ENCODE measurements at regions not wholly inside any gene's neighbourhood (a gene's known extent, or its start where the extent isn't known, plus 50 kb on each side); places are given as distances from the start of the nearest gene placed in this dataset.
"Not testable (repeated sequence)": the region's sequence is repeated elsewhere in the genome, so short reads cannot be mapped to it uniquely, and the experiment has no call there.

DNA sequence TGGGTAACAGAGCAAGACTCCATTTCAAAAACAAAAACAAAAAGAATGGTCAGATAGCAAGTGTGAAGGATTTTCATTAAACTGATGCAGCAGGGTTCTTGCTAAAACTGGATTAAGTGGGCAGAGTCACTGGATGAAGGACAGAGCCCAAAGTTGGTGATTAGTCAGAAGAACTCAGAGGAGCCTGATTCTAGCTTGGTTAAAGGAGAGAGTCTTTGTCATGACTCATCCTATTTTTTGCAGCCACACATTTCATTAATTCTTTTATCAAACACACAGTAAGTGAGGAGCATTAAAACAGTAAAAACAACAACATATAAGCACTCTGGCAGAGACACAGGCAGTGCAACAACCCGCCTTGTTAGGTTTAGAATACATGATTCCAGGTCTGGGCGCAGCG lies 56.0 kb upstream of the EDARADD start:
- H2AFZ ChIP-seq (ENCODE audit: low read length), result no peak overlapping the region
- H3K4me2 ChIP-seq (ENCODE audit: extremely low read depth, insufficient read depth, low read length), result no peak overlapping the region
- TF ChIP-seq CTCF (conservative IDR thresholded peaks at IDR 0.05 in 1 of 2, IDR thresholded peaks at IDR 0.05 in 1 of 2; ENCODE audit: low read depth in 1 of 2, low read length in 2 of 2), result no peak
- TF ChIP-seq EZH2 (IDR thresholded peaks at IDR 0.05; ENCODE audit: low read length, missing control alignments), result no peak
- peak in 1 of 2 donors; percentile 25 for DNase-seq (ENCODE audit: low read depth in 2 of 2)
- H3K36me3 ChIP-seq (ENCODE audit: control insufficient read depth, insufficient read depth, low read length), result no peaks in the 10 kb centered on the region
- H3K4me3 ChIP-seq (replicated peaks in 1 of 4; ENCODE audit: control extremely low read depth in 1 of 4, insufficient read depth in 1 of 4, low read depth in 3 of 4, low read length in 4 of 4), result no peak overlapping the region
- H3K79me2 ChIP-seq (ENCODE audit: control insufficient read depth, insufficient read depth, low read length), result no peaks in the 10 kb centered on the region
- H3K4me1 ChIP-seq (ENCODE audit: control insufficient read depth, extremely low read depth, insufficient read depth, low read length), result no peaks in the 10 kb centered on the region
- H4K20me1 ChIP-seq (ENCODE audit: control insufficient read depth, extremely low read depth, insufficient read depth, low read length), result no peaks in the 10 kb centered on the region
- no peak overlapping the region for H3K9ac ChIP-seq (ENCODE audit: insufficient read depth, low read length)
- H3K27me3 ChIP-seq (ENCODE audit: control insufficient read depth, insufficient read depth, low read length), result no peaks in the 10 kb centered on the region
- no peaks in the 10 kb centered on the region for H3K9me3 ChIP-seq (ENCODE audit: control insufficient read depth, insufficient read depth, low read depth, low read length)
- H3K27ac ChIP-seq (ENCODE audit: insufficient read depth, low read length), result no peak overlapping the region

DNA sequence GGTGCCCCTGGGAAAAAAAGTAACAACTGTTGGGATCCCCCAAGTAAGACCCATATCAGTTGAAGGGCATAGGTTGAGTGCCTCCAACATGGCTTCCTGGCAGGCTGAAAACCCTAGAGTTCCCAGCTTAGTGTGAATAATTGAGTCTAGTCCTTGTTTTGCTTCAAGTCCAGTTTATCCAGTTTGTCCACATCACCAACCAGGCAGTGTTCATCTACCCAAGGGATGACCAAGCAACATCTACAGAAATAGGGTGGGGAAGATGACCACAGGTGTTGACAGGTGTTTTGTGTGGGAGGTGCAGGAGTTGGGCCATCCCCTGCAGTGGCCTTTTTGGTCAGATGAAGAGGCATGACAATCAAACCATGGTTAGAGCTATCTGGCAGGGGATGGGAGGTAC lies 54.3 kb upstream of the ERO1B start:
- no peaks in the 10 kb centered on the region for H3K79me2 ChIP-seq (ENCODE audit: control insufficient read depth, insufficient read depth, low read length)
- H3K27ac ChIP-seq (ENCODE audit: insufficient read depth, low read length), result no peak overlapping the region
- H3K9me3 ChIP-seq (ENCODE audit: control insufficient read depth, insufficient read depth, low read depth, low read length), result no peaks in the 10 kb centered on the region
- no peak overlapping the region for H3K9ac ChIP-seq (ENCODE audit: insufficient read depth, low read length)
- H3K4me2 ChIP-seq (ENCODE audit: extremely low read depth, insufficient read depth, low read length), result no peak overlapping the region
- DNase-seq (ENCODE audit: low read depth in 2 of 2), result no peak
- no peak for TF ChIP-seq CTCF (conservative IDR thresholded peaks at IDR 0.05 in 1 of 2, IDR thresholded peaks at IDR 0.05 in 1 of 2; ENCODE audit: low read depth in 1 of 2, low read length in 2 of 2)
- TF ChIP-seq EZH2 (IDR thresholded peaks at IDR 0.05; ENCODE audit: low read length, missing control alignments), result no peak
- no peak overlapping the region for H3K4me3 ChIP-seq (replicated peaks in 1 of 4; ENCODE audit: control extremely low read depth in 1 of 4, insufficient read depth in 1 of 4, low read depth in 3 of 4, low read length in 4 of 4)
- H3K36me3 ChIP-seq (ENCODE audit: control insufficient read depth, insufficient read depth, low read length), result no peaks in the 10 kb centered on the region
- no peaks in the 10 kb centered on the region for H4K20me1 ChIP-seq (ENCODE audit: control insufficient read depth, extremely low read depth, insufficient read depth, low read length)
- H3K4me1 ChIP-seq (ENCODE audit: control insufficient read depth, extremely low read depth, insufficient read depth, low read length), result no peaks in the 10 kb centered on the region
- H2AFZ ChIP-seq (ENCODE audit: low read length), result no peak overlapping the region
- no peaks in the 10 kb centered on the region for H3K27me3 ChIP-seq (ENCODE audit: control insufficient read depth, insufficient read depth, low read length)

DNA sequence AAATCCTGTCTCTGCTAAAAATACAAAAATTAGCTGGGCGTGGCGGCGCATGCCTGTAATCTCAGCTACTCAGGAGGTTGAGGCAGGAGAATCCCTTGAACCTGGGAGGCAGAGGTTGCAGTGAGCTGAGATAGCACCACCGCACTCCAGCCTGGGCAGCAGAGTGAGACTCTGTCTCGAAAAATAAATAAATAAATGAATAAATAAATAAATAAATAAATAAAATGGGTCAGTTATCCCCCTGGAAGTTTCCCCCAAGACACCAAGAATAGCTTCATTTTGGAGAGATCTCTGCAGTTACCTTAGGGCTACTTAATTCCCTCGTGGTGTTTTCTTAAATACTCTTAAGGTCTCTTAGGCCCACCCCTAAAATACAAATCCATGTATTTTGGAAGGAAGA lies 53.9 kb upstream of the ERO1B start:
- not testable (repeated sequence) for H3K36me3 ChIP-seq (ENCODE audit: control insufficient read depth, insufficient read depth, low read length); H2AFZ ChIP-seq (ENCODE audit: low read length); H3K4me3 ChIP-seq (replicated peaks in 1 of 4; ENCODE audit: control extremely low read depth in 1 of 4, insufficient read depth in 1 of 4, low read depth in 3 of 4, low read length in 4 of 4); H3K9me3 ChIP-seq (ENCODE audit: control insufficient read depth, insufficient read depth, low read depth, low read length); DNase-seq (ENCODE audit: low read depth in 2 of 2); H4K20me1 ChIP-seq (ENCODE audit: control insufficient read depth, extremely low read depth, insufficient read depth, low read length); H3K27ac ChIP-seq (ENCODE audit: insufficient read depth, low read length); H3K79me2 ChIP-seq (ENCODE audit: control insufficient read depth, insufficient read depth, low read length); H3K27me3 ChIP-seq (ENCODE audit: control insufficient read depth, insufficient read depth, low read length); H3K4me2 ChIP-seq (ENCODE audit: extremely low read depth, insufficient read depth, low read length); H3K4me1 ChIP-seq (ENCODE audit: control insufficient read depth, extremely low read depth, insufficient read depth, low read length); H3K9ac ChIP-seq (ENCODE audit: insufficient read depth, low read length)

Measured in fibroblast of lung (primary cell).